Ecto neural progenitor cell (in vitro differentiated cells): ENCODE measurements at regions not wholly inside any gene's neighbourhood (a gene's known extent, or its start where the extent isn't known, plus 50 kb on each side); places are given as distances from the start of the nearest gene placed in this dataset.
"Not testable (repeated sequence)": the region's sequence is repeated elsewhere in the genome, so short reads cannot be mapped to it uniquely, and the experiment has no call there.

ENCODE experiments used
- DNase-seq: peaks from one replicate; pipeline ENCODE4 v3.0.0-alpha.2; 2018; ENCODE audit warnings: low spot score

- no peak for DNase-seq
Measured at GRCh38 chr4:103415801-103416200, 217.7 kb upstream of the CENPE start.

- not testable (repeated sequence) for DNase-seq
Measured at GRCh38 chr4:103412646-103413045, 214.5 kb upstream of the CENPE start.

DNA sequence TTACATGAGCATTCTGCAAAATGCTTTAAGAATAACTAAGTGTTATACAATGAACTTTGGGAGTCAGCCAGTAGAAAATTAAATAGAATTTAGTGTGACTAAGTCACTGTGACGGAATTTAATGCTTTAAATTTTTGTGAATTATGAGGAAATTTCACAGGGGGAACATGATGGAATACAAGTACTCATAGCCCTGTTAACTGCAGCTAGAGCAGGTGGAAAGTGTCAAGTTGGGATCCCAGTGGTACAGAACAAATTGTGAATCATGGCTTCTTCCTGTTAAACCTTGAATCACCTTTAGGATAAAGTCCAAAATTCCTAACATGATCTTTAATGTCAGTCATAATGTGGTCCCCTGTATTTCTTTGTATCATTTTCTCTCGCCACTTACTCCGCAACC lies 212.2 kb upstream of the CENPE start:
- DNase-seq = no peak

DNA sequence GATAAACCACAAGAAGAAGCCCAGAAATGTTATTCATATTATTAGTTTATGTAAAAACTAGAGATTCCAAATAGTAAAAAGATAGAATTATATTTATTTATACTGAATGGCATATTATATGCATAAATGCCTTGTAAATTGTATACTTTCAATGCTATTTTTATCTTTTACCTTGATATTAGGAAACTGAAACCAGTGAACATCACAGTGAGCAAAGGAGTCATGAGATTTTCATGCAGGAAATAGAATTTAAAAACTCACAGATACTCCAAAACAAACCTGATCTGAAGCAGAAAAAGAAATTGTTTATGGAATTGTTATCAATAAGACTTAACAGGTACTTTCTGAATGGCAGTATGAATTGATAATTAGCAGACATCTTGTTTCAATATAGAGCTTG lies 207.3 kb upstream of the CENPE start:
- DNase-seq = no peak

DNA sequence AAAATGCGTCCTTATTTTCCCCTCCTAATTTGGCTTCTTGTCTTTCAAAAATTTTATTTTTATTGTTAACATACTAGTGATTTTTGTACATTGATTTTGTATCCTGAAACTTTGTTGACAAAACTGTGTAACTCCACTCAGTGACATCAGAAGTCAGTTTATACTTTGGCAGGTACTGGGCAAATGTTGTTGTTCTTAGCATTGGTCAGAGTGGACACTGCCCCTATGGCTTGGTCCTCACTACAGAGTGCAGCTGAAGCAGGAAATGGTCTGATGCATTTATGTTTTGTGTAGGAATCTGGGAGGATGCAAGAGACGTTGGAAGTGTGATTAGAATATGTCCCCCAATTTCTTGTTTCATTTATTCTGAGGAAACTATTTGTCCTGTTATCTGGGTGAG lies 205.5 kb upstream of the CENPE start:
- no peak for DNase-seq

- DNase-seq = no peak
Measured at GRCh38 chr4:103402198-103402597, 204.1 kb upstream of the CENPE start.

GRCh38 chr4:103400405-103400804 lies 202.3 kb upstream of the CENPE start:
- DNase-seq = no peak

GRCh38 chr4:103397541-103397940 lies 199.4 kb upstream of the CENPE start:
- no peak for DNase-seq

GRCh38 chr4:103387508-103388011 lies 189.4 kb upstream of the CENPE start:
- not testable (repeated sequence) for DNase-seq

DNA sequence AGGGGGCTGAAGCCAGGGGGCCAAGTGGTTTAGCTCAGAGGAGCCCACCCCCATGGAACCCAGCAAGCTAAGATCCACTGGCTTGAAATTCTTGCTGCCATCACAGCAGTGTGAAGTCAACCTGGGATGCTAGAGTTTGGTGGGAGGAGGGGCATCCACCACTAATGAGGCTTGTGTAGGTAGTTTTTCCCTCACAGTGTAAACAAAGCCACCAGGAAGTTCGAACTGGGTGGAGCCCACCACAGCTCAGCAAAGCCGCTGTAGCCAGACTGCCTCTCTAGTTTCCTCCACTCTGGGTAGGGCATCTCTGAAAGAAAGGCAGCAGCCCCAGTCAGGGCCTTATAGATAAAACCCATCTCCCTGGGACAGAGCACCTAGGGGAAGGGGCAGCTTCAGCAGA lies 187.4 kb upstream of the CENPE start:
- DNase-seq = not testable (repeated sequence)

DNA sequence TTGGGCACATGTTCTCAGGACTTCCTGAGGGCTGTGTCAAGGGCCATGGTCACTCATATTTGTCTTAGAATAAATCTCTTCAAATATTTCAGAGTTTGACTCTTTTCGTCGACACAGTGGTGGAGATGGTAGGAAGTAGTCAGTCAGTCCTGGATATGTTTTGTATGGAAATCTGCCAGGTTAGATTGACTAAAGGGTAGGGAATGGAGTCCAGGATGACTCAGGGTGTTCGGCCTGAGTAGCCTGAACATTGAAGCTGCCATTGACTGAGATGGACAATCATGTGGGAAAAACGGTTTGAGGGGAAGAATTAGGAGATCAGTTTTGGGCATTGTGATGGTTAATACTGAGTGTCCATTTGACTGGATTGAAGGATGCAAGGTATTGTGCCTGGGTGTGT lies 177.1 kb upstream of the CENPE start:
- DNase-seq = no peak

GRCh38 chr4:103374758-103375157 lies 176.6 kb upstream of the CENPE start:
- no peak for DNase-seq

DNA sequence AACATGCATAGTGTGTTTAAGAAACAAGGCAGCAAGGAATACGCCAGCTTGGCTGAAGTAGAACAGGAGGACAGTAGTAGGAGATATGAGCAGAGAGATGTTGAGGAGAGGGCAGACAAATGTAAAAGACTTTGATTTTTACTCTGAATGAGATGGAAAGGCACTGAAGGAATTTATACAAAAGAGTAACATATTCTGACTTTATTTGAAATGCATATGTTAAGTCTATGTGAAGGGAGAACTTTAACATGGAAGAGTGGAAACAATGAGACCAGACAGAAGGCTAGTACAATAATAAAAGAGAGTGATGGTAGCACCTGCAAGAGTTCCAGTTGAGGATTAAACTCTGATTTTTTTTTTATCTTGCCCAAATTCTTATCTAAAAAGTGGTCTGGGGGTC lies 176.2 kb upstream of the CENPE start:
- DNase-seq = no peak

- DNase-seq = no peak
Measured at GRCh38 chr4:103372002-103372558, 173.9 kb upstream of the CENPE start.

GRCh38 chr4:103370336-103370735 lies 172.2 kb upstream of the CENPE start:
- DNase-seq = no peak

- DNase-seq = no peak
Measured at GRCh38 chr4:103365285-103365684, 167.1 kb upstream of the CENPE start.

- peak; percentile 58 for DNase-seq
Measured at GRCh38 chr4:103364083-103364482, 165.9 kb upstream of the CENPE start.

DNA sequence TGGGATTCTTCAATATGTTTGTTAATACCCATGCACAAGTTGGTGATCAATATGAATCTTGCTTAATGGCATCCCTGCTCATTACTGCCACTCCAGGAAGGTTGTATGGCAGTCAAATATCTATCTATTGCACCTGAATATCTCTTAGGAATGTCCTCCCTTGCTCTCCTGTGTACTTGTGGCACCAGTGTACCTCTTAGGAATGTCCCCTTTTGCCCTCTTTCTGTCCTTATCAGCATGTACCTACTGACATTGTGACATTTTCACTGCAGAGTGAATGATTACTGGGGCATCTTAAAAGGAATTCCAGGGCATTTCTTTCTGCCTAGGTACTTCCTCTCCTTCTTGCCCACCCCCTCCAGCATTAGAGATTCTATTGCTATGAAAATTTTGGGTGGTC lies 163.8 kb upstream of the CENPE start:
- DNase-seq = no peak

DNA sequence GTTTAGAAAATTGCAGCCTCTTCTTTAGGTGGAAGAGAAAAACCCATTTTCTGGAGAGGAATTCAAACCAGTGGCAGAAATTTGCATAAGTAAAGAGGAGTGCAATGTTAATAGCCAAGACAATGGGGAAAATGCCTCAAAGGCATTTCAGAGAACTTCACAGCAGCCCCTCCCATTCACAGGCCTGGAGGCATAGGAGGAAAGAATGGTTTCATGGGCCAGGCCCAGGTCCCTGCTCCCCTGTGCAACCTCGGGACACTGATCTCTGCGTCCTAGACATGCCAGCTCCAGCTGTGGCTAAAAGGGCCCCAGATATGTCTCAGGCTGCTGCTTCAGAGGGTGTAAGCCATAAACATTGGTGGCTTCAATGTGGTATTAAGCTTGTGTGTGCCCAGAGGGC lies 161.8 kb upstream of the CENPE start:
- DNase-seq = no peak

DNA sequence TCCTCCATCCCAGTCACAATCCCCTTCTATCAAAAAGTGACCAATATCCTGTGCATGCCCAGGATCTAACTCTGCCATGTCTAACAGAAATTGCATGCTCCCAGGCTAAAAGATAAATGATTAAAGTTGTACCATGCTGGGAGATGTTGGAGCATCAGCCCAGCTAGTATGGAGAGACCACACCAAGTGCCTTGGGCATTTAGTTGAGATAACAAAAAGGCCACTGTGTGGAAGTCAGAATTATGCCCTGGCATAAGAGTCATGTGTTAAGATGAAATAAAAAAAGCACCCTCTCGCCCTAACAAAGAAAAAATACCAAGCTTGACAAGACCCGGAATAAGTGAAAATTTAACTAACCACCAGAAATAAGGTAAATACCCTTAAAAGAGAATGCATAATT lies 155.9 kb upstream of the CENPE start:
- no peak for DNase-seq

- DNase-seq = no peak
Measured at GRCh38 chr4:103329642-103330041, 131.5 kb upstream of the CENPE start.

- DNase-seq = no peak
Measured at GRCh38 chr4:103324811-103325210, 126.7 kb upstream of the CENPE start.

- no peak for DNase-seq
Measured at GRCh38 chr4:103318327-103318726, 120.2 kb upstream of the CENPE start.

- DNase-seq = no peak
Measured at GRCh38 chr4:103308248-103308561, 110.1 kb upstream of the CENPE start.
